ENCODE measurements at regions not wholly inside any gene's neighbourhood (a gene's known extent, or its start where the extent isn't known, plus 50 kb on each side); places are given as distances from the start of the nearest gene placed in this dataset.

GRCh38 chr11:134554861-134555260 is 142.8 kb upstream of the B3GAT1 start:
- no peaks in the 10 kb centered on the region for H3K4me1 ChIP-seq (ENCODE audit: insufficient read depth, low read length, severe bottlenecking)

GRCh38 chr11:134554106-134554505 is 142.1 kb upstream of the B3GAT1 start:
- no peaks in the 10 kb centered on the region for H3K27me3 ChIP-seq (ENCODE audit: insufficient read depth, low read length)
- H3K9me2 ChIP-seq (ENCODE audit: low read depth, low read length), result no peaks in the 10 kb centered on the region
- H3K4me2 ChIP-seq (ENCODE audit: low read length), result no peak overlapping the region
- H3K4me3 ChIP-seq (ENCODE audit: low read depth, low read length, poor library complexity, severe bottlenecking), result no peak overlapping the region
- no peaks in the 10 kb centered on the region for H3F3A ChIP-seq (ENCODE audit: insufficient read depth, low read length)
- no peak overlapping the region for H2AFZ ChIP-seq (ENCODE audit: low read length)
- H3K9ac ChIP-seq (ENCODE audit: low read length), result no peak overlapping the region
- H3K79me2 ChIP-seq (ENCODE audit: insufficient read depth, low read length), result no peaks in the 10 kb centered on the region
- no peaks in the 10 kb centered on the region for H3K4me1 ChIP-seq (ENCODE audit: insufficient read depth, low read length, severe bottlenecking)
- H4K20me1 ChIP-seq (ENCODE audit: insufficient read depth, low read length), result no peaks in the 10 kb centered on the region
- TF ChIP-seq EZH2 (IDR thresholded peaks at IDR 0.05; ENCODE audit: borderline replicate concordance, low read length) (no peak), CTCF (IDR thresholded peaks at IDR 0.05; ENCODE audit: low read length) (no peak)
- no peak overlapping the region for H3K27ac ChIP-seq (ENCODE audit: low read depth, low read length, poor library complexity, severe bottlenecking)
- no peaks in the 10 kb centered on the region for H3K36me3 ChIP-seq (ENCODE audit: insufficient read depth, low read length)
- H3K9me3 ChIP-seq (ENCODE audit: low read length), result no peaks in the 10 kb centered on the region

More at GRCh38 chr11:134554861-134555260, 142.8 kb upstream of the B3GAT1 start:
- H3K79me2 ChIP-seq (ENCODE audit: insufficient read depth, low read length), result no peaks in the 10 kb centered on the region
- no peak overlapping the region for H3K4me3 ChIP-seq (ENCODE audit: low read depth, low read length, poor library complexity, severe bottlenecking)
- no peaks in the 10 kb centered on the region for H3K36me3 ChIP-seq (ENCODE audit: insufficient read depth, low read length)
- no peaks in the 10 kb centered on the region for H3K27me3 ChIP-seq (ENCODE audit: insufficient read depth, low read length)
- TF ChIP-seq EZH2 (IDR thresholded peaks at IDR 0.05; ENCODE audit: borderline replicate concordance, low read length), result no peak
- no peak for TF ChIP-seq CTCF (IDR thresholded peaks at IDR 0.05; ENCODE audit: low read length)
- no peaks in the 10 kb centered on the region for H3K9me2 ChIP-seq (ENCODE audit: low read depth, low read length)
- no peak overlapping the region for H3K9ac ChIP-seq (ENCODE audit: low read length)
- no peaks in the 10 kb centered on the region for H3F3A ChIP-seq (ENCODE audit: insufficient read depth, low read length)
- H4K20me1 ChIP-seq (ENCODE audit: insufficient read depth, low read length), result no peaks in the 10 kb centered on the region
- H2AFZ ChIP-seq (ENCODE audit: low read length), result no peak overlapping the region
- H3K4me2 ChIP-seq (ENCODE audit: low read length), result no peak overlapping the region
- no peak overlapping the region for H3K27ac ChIP-seq (ENCODE audit: low read depth, low read length, poor library complexity, severe bottlenecking)
- H3K9me3 ChIP-seq (ENCODE audit: low read length), result no peaks in the 10 kb centered on the region

DNA sequence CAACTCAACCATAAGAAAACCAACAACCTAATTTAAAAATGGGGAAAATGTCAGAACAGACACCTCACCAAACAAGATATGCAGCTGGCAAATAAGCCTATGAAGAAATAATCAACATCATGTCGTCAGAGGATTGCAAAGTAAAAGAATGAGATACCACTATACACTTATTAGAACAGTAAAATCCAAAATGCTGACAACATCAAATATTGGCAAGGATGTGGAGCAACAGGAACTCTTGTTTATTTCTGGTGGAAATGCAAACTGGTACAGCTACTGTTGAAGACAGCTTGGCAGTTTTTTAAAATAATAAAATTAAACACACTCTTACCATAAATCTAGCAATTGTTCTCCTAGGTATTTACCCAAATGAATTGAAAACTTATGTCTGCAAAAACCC is 140.7 kb upstream of the B3GAT1 start:
- Histone ChIP-seq H3K36me3 (ENCODE audit: insufficient read depth, low read length) (no peaks in the 10 kb centered on the region), H3K9me2 (ENCODE audit: low read depth, low read length) (no peaks in the 10 kb centered on the region), H3K27me3 (ENCODE audit: insufficient read depth, low read length) (no peaks in the 10 kb centered on the region), H3K9ac (ENCODE audit: low read length) (no peak overlapping the region), H3K4me1 (ENCODE audit: insufficient read depth, low read length, severe bottlenecking) (no peaks in the 10 kb centered on the region), H2AFZ (ENCODE audit: low read length) (no peak overlapping the region), H3K79me2 (ENCODE audit: insufficient read depth, low read length) (no peaks in the 10 kb centered on the region), H3K4me3 (ENCODE audit: low read depth, low read length, poor library complexity, severe bottlenecking) (no peak overlapping the region), H3K4me2 (ENCODE audit: low read length) (no peak overlapping the region), H3K9me3 (ENCODE audit: low read length) (no peaks in the 10 kb centered on the region), H4K20me1 (ENCODE audit: insufficient read depth, low read length) (no peaks in the 10 kb centered on the region), H3K27ac (ENCODE audit: low read depth, low read length, poor library complexity, severe bottlenecking) (no peak overlapping the region), H3F3A (ENCODE audit: insufficient read depth, low read length) (no peaks in the 10 kb centered on the region)
- TF ChIP-seq EZH2 (IDR thresholded peaks at IDR 0.05; ENCODE audit: borderline replicate concordance, low read length) (no peak), CTCF (IDR thresholded peaks at IDR 0.05; ENCODE audit: low read length) (no peak)

All from OCI-LY1 (cell line).